AG09319 (cell line): ENCODE measurements at regions not wholly inside any gene's neighbourhood (a gene's known extent, or its start where the extent isn't known, plus 50 kb on each side); places are given as distances from the start of the nearest gene placed in this dataset.

Experiments
- DNase-seq: peaks from one replicate; pipeline ENCODE4 v3.0.0-alpha.2; 2010; ENCODE audit warnings: low read depth; ENCODE audit errors: extremely low read depth
- TF ChIP-seq, protein P1 (sequence below): IDR thresholded peaks from 2 replicates; pipeline ENCODE4 v1.5.1; 2011; ENCODE audit warnings: low read depth, mild to moderate bottlenecking, inconsistent platforms, low read length, moderate library complexity

DNA sequence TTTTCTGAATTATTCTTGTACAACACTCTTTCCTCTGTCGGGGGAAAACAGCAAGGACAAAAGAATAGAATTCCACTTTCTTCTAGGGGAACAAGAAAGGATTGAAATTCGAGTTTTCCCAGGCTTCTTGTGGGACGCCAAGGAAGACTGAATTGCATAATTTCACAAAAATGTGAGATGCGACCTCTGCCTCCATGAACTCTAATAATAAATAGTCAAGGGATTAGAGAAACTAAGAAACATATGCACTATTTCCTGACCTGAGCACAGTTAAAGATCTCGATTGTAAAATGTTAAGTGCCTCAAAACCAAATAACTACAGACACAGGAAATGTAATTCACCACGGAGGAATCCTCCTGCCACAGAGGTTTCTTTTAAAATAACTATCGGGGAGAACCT is 117.3 kb upstream of the MARK1 start:
- no peak for DNase-seq
- TF ChIP-seq, protein P1, sequence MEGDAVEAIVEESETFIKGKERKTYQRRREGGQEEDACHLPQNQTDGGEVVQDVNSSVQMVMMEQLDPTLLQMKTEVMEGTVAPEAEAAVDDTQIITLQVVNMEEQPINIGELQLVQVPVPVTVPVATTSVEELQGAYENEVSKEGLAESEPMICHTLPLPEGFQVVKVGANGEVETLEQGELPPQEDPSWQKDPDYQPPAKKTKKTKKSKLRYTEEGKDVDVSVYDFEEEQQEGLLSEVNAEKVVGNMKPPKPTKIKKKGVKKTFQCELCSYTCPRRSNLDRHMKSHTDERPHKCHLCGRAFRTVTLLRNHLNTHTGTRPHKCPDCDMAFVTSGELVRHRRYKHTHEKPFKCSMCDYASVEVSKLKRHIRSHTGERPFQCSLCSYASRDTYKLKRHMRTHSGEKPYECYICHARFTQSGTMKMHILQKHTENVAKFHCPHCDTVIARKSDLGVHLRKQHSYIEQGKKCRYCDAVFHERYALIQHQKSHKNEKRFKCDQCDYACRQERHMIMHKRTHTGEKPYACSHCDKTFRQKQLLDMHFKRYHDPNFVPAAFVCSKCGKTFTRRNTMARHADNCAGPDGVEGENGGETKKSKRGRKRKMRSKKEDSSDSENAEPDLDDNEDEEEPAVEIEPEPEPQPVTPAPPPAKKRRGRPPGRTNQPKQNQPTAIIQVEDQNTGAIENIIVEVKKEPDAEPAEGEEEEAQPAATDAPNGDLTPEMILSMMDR = no peak

DNA sequence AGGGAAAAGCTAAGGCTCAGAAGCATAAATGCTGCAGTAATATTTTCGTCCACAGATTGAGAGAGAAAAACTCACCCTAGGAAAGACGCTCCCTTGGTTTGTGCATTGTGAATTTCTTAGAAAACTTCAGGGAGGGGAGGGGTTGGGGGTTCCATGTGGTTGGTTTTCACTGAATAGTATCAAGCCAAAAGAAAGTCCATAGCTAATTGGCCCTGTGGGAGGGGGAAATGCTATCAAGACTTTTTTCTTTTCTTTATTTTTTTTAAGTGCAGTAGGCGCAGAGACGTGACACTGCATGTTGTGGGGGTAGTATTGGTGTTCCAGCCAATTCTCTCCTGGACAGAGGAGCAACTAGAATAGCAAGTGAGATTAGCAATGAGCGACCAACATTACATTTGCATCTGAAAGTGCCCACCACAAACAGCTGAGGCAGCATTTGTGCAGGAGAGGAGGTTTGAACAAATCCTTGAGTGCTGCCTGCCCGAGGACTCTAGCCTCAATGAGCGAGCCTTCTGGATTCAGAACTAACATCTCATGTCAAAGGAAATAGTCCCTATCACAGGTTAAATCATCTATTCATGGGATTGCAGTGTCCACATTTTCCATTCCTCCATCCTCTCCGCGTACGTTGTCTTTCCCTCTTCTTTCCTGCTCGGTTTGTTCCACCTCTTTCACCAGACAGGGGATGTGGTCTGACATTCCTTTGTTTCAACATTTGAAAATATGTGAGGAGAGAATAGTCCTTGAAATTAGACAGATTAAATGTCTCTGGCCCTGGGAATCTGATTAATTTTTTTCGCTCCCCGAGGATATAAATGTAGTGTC is 118.0 kb upstream of the MARK1 start:
- DNase-seq = no peak

DNA sequence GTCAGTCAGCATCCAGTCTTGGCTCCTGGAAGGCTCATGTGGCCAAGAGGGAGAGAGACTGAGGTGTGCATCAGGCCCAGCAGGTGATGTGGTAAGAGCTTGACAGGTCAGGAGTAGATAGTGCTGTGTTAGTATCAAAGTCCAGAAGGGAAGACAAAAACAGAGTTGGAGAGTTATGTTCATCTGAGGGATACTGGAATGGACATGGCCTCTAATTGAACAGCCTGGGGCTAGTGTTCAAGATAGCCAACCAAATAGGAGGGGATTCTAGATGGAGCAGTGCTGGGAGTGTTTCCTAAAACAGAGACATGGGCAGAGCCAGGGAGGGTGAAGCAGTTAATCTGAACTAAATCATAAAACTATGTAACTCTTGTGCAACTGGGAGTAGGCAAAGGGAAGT is 120.7 kb upstream of the MARK1 start:
- TF ChIP-seq, protein P1 = no peak
- DNase-seq = no peak

More for the DNA sequence above, 118.0 kb upstream of the MARK1 start:
- TF ChIP-seq, protein P1 = no peak

DNA sequence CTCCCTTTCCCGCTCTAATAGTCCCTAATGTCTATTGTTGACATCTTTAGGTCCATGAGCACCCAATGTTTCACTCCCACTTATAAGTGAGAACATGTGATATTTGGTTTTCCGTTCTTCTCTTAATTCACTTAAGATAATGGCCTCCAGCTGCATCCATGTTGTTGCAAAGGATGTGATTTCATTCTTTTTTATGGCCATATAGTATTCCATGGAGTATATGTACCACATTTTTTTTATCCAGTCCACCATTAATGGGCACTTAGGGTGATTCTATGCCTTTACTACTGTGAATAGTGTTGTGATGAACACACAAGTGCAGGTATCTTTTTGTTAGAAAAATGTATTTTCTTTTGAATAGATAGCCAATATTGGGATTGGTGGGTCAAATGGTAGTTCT is 126.0 kb upstream of the RAB3GAP2 start:
- TF ChIP-seq, protein P1 = no peak
- DNase-seq = no peak

DNA sequence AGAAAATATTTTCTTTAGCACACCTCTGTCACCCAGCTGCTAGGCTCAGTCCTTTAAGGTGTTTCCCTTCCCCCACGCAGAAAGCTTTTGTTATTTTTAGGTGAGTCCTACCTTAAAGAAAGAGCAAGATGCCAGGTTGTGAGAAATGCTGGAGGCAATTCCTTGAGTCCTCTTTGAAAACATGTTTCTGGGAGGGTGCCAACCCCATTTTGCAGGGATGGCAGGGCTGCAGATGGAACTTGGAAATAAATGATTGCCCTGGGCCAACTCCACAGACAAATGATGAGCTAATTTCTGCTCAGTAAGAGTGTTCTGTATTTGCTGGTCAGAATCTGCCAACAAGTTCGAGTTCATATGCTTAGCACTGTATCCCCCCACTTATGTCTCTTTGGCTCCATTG is 119.2 kb upstream of the RAB3GAP2 start:
- DNase-seq = no peak
- TF ChIP-seq, protein P1 = no peak

DNA sequence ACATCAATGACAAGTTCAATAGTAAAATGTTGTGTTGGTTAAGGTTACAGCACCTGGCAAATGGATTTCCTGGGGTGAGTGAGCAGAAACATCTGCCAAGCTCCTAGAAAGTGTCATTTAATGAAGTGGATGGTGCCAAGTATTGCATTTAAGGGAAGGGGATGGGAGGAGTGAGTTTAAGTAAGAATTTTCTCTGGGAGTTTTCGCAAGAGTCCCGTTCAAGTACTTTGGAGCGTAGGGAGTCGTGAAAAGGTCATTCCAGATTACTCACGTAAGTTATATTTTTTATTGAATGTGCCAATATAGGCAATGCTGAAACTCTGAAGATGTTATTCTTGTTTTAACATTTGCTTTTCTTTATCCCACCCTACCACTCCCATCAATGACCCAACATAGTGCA is 117.4 kb upstream of the RAB3GAP2 start:
- DNase-seq = no peak
- TF ChIP-seq, protein P1 = no peak

DNA sequence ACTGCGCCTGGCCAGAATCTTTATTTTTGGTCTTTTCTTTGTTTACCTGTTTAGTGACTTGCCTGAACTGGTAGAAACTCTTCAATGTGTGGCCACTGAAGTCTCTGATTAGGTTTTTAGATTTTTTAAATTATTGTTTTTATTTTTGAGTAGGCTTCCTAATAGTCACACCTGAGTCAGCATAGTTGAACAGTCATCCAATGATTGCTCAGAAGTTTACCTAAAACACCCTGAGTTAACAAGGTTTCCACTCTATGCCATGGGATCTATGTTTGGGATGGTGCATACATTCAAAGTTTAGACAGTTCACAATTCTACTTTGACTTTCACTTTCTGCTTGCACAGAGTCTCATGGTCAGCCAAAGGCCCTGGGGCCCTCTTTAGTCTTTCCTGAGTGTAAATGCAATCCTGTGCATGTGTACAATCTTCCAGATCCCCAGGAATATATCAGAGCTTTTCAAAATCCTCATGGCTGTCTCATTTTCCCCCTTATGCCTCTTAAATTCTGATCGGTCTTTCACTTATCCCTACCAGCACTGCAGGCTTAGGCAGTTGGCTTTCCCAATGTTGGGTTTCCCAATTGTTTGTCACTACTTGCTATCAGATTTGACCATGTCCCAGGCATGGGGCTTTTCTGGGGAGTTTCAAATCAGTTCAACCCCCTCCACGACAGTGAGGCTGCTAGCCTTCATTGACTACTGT is 114.4 kb upstream of the RAB3GAP2 start:
- TF ChIP-seq, protein P1 = no peak
- DNase-seq = no peak
